Ishikawa (cell line): ENCODE measurements at regions not wholly inside any gene's neighbourhood (a gene's known extent, or its start where the extent isn't known, plus 50 kb on each side); places are given as distances from the start of the nearest gene placed in this dataset.

Experiments used
- CEBPB ChIP-seq: IDR thresholded peaks from 2 replicates; pipeline ENCODE4 v1.6.1; 2012
- CREB1 ChIP-seq: IDR thresholded peaks from 2 replicates; pipeline ENCODE4 v1.6.1; 2012; ENCODE audit warnings: low read depth
- EP300 ChIP-seq: IDR thresholded peaks from 2 replicates; pipeline ENCODE4 v1.6.1; 2012; ENCODE audit warnings: borderline replicate concordance
- NFIC ChIP-seq: IDR thresholded peaks from 2 replicates; pipeline ENCODE4 v1.6.1; 2012
- RAD21 ChIP-seq: IDR thresholded peaks from 2 replicates; pipeline ENCODE4 v1.6.1; 2012; ENCODE audit warnings: low read depth
- TAF1 ChIP-seq: IDR thresholded peaks from 2 replicates; pipeline ENCODE4 v1.6.1; 2012; ENCODE audit warnings: low read depth, mild to moderate bottlenecking
- YY1 ChIP-seq: IDR thresholded peaks from 2 replicates; pipeline ENCODE4 v1.6.1; 2012; ENCODE audit warnings: low read depth
- ZBTB7A ChIP-seq: IDR thresholded peaks from 2 replicates; pipeline ENCODE4 v1.6.1; 2012; ENCODE audit warnings: low read depth
- TF ChIP-seq, protein P1 (sequence below): IDR thresholded peaks from 2 replicates; pipeline ENCODE4 v1.6.1; 2012; ENCODE audit warnings: low read depth, mild to moderate bottlenecking

- TF ChIP-seq EP300: peak; percentile 77
- TF ChIP-seq ZBTB7A: no peak
- no peak for TF ChIP-seq NFIC
- no peak for TF ChIP-seq RAD21
- TF ChIP-seq CREB1: no peak
- no peak for TF ChIP-seq YY1
- TF ChIP-seq, protein P1, sequence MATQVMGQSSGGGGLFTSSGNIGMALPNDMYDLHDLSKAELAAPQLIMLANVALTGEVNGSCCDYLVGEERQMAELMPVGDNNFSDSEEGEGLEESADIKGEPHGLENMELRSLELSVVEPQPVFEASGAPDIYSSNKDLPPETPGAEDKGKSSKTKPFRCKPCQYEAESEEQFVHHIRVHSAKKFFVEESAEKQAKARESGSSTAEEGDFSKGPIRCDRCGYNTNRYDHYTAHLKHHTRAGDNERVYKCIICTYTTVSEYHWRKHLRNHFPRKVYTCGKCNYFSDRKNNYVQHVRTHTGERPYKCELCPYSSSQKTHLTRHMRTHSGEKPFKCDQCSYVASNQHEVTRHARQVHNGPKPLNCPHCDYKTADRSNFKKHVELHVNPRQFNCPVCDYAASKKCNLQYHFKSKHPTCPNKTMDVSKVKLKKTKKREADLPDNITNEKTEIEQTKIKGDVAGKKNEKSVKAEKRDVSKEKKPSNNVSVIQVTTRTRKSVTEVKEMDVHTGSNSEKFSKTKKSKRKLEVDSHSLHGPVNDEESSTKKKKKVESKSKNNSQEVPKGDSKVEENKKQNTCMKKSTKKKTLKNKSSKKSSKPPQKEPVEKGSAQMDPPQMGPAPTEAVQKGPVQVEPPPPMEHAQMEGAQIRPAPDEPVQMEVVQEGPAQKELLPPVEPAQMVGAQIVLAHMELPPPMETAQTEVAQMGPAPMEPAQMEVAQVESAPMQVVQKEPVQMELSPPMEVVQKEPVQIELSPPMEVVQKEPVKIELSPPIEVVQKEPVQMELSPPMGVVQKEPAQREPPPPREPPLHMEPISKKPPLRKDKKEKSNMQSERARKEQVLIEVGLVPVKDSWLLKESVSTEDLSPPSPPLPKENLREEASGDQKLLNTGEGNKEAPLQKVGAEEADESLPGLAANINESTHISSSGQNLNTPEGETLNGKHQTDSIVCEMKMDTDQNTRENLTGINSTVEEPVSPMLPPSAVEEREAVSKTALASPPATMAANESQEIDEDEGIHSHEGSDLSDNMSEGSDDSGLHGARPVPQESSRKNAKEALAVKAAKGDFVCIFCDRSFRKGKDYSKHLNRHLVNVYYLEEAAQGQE: no peak
- no peak for TF ChIP-seq TAF1
- TF ChIP-seq CEBPB: no peak
Observed at GRCh38 chr4:81650606-81651242, 179.0 kb upstream of the RASGEF1B start.
